Spleen (tissue), 11 donors: ENCODE measurements at regions not wholly inside any gene's neighbourhood (a gene's known extent, or its start where the extent isn't known, plus 50 kb on each side); places are given as distances from the start of the nearest gene placed in this dataset.

Experiments used
- DNase-seq: peaks from one replicate; pipeline ENCODE4 v3.0.0-alpha.2; 2020
- H3K27ac ChIP-seq, 8 donors: fragments of 200-600 bp; sonication (generic) in 7 of 8; 1 replicate in 4 of 8; 2 replicates in 4 of 8; pipeline versions ENCODE4 v1.5.0 to v1.8.0; 2016 to 2021; ENCODE audit warnings: inconsistent platforms in 4 of 8, mild to moderate bottlenecking in 4 of 8, moderate library complexity in 1 of 8
- H3K27me3 ChIP-seq, 7 donors: fragments of 200-600 bp; sonication (generic) in 6 of 7; replicated peaks in 1 of 7; 1 replicate in 4 of 7; 2 replicates in 3 of 7; pipeline versions ENCODE4 v1.5.0 to v1.8.0; 2016 to 2021; ENCODE audit warnings: inconsistent platforms in 3 of 7, mild to moderate bottlenecking in 1 of 7
- H3K36me3 ChIP-seq, 6 donors: fragments of 200-600 bp; sonication (generic) in 5 of 6; 1 replicate in 4 of 6; 2 replicates in 2 of 6; pipeline versions ENCODE4 v1.5.0 to v1.8.0; 2016 to 2021; ENCODE audit warnings: inconsistent platforms in 2 of 6
- H3K4me1 ChIP-seq, 6 donors: fragments of 200-600 bp; sonication (generic) in 5 of 6; 1 replicate in 3 of 6; 2 replicates in 3 of 6; pipeline versions ENCODE4 v1.5.0 to v1.8.0; 2016 to 2021; ENCODE audit warnings: inconsistent platforms in 3 of 6
- H3K4me3 ChIP-seq, 8 donors: fragments of 200-600 bp; sonication (generic) in 7 of 8; 1 replicate in 4 of 8; 2 replicates in 4 of 8; pipeline versions ENCODE4 v1.5.0 to v1.8.0; 2016 to 2021; ENCODE audit warnings: inconsistent platforms in 4 of 8, mild to moderate bottlenecking in 4 of 8, moderate library complexity in 2 of 8
- H3K9me3 ChIP-seq, 8 donors: fragments of 200-600 bp; sonication (generic) in 7 of 8; 1 replicate in 4 of 8; 2 replicates in 4 of 8; pipeline versions ENCODE4 v1.5.0 to v1.8.0; 2016 to 2021; ENCODE audit warnings: inconsistent platforms in 4 of 8
- POLR2A ChIP-seq, 3 donors: fragments of 450-650 bp; IDR thresholded peaks; one replicate each; pipeline ENCODE4 v1.5.1; 2017; ENCODE audit warnings: antibody characterized with exemption in 3 of 3, mild to moderate bottlenecking in 1 of 3
- POLR2AphosphoS5 ChIP-seq, 3 donors: sonication (generic); formaldehyde crosslinking; IDR thresholded peaks; one replicate each; pipeline ENCODE4 v1.5.1; 2017; ENCODE audit warnings: antibody characterized with exemption in 3 of 3
- WGBS, 5 donors: extraction: QIAGEN DNeasy Blood & Tissue Kit in 3 of 5; methylation state at CpG; one replicate each; pipeline versions ENCODE4 v1.1.5 to v1.1.7; 2013 to 2018; 5-methylcytosine and 5-hydroxymethylcytosine counted together
- intact Hi-C: fragments of 100-400 bp; cut with DNase I; formaldehyde crosslinking; loops from one replicate; pipeline ENCODE4 v1.15.0; 2023; ENCODE audit warnings: low total_unique reads
- TF ChIP-seq, protein P1 (sequence below), 11 experiments: fragments of 200-600 bp in 7 of 11; fragments of 450-650 bp in 4 of 11; sonication (generic) in 4 of 11; IDR thresholded peaks in 8 of 11; conservative IDR thresholded peaks in 3 of 11; 1 replicate in 7 of 11; 2 replicates in 4 of 11; pipeline versions ENCODE4 v1.4.0 to v1.8.0; 2016 to 2021; ENCODE audit warnings: antibody characterized with exemption in 11 of 11, inconsistent platforms in 4 of 11, mild to moderate bottlenecking in 1 of 11
- donor health status: healthy with polysubstance abuse.
- donor health status: DM: no; HTN: no; CAD: no; lungs with moderate emphysema.
- donor health status: DM: no; HTN: no; CAD: no.
- donor health status: Bipolar disorder and iron deficiency.
- donor health status: healthy.
- donor health status: DM: no; HTN: no; CAD: no.
- donor health status: DM: yes; HTN: yes; CAD: no.

DNA sequence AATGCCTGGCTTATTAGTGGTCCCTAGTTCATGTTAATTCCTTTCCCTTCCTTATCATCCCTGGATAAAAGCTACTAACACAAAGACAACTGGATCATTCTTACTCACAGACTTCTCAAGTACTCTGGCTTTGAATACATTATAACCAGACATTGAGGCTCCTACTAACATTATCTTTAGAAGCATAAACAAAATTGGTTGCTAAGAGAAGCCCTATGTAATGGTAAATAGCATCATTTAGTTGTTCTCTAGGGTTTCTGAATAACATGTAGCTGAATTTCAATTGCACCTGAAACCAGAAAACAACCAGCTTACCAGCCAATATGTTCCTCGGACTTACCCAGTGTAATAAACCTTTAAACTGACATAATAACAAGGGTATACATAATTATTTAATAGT is 114.1 kb upstream of the NCKAP5 start:
- intact Hi-C loops: no loop called here
- no peak for TF ChIP-seq POLR2AphosphoS5 (IDR thresholded peaks at IDR 0.05)
- TF ChIP-seq, protein P1, sequence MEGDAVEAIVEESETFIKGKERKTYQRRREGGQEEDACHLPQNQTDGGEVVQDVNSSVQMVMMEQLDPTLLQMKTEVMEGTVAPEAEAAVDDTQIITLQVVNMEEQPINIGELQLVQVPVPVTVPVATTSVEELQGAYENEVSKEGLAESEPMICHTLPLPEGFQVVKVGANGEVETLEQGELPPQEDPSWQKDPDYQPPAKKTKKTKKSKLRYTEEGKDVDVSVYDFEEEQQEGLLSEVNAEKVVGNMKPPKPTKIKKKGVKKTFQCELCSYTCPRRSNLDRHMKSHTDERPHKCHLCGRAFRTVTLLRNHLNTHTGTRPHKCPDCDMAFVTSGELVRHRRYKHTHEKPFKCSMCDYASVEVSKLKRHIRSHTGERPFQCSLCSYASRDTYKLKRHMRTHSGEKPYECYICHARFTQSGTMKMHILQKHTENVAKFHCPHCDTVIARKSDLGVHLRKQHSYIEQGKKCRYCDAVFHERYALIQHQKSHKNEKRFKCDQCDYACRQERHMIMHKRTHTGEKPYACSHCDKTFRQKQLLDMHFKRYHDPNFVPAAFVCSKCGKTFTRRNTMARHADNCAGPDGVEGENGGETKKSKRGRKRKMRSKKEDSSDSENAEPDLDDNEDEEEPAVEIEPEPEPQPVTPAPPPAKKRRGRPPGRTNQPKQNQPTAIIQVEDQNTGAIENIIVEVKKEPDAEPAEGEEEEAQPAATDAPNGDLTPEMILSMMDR (IDR thresholded peaks at IDR 0.05 in 8 of 11, conservative IDR thresholded peaks at IDR 0.05 in 3 of 11): no peak
- TF ChIP-seq POLR2A (IDR thresholded peaks at IDR 0.05): no peak
- WGBS, 5 donors: 56 to 95% (median 72%) methylated on average over 1 of the region's 1 CpG

DNA sequence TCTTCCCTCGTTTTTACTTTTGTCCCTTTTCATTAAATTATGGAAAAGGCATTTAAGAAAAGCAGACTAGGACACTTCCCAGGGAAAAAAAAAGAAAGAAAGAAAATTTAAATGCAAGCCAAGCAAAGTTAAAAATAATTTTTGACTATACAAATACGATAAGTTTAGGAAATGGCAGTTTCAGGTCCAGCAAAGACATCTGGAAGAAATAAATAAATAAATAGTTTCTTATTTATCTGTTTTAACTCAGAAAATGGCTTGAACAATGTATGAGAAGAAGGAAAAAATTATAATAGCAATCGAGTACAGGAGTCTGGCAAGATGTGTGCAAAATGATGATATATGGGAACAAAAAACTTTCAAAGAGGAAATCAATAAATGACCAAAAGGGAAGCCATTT is 114.6 kb upstream of the NCKAP5 start:
- 45 to 63% (median 51%) methylated on average over 3 of the region's 3 CpGs for WGBS, 5 donors
- intact Hi-C loops: no loop called here
- no peak for DNase-seq
- no peak overlapping the region for H3K4me3 ChIP-seq
- H3K36me3 ChIP-seq: no peaks in the 10 kb centered on the region
- no peaks in the 10 kb centered on the region for H3K4me1 ChIP-seq
- H3K9me3 ChIP-seq: no peaks in the 10 kb centered on the region
- no peak for TF ChIP-seq POLR2A (IDR thresholded peaks at IDR 0.05)
- TF ChIP-seq POLR2AphosphoS5 (IDR thresholded peaks at IDR 0.05): no peak
- TF ChIP-seq, protein P1 (IDR thresholded peaks at IDR 0.05 in 8 of 11, conservative IDR thresholded peaks at IDR 0.05 in 3 of 11): no peak
- no peak overlapping the region for H3K27ac ChIP-seq
- no peaks in the 10 kb centered on the region for H3K27me3 ChIP-seq

More for the DNA sequence above, 114.1 kb upstream of the NCKAP5 start:
- no peaks in the 10 kb centered on the region for H3K4me1 ChIP-seq
- H3K36me3 ChIP-seq: no peaks in the 10 kb centered on the region
- H3K27me3 ChIP-seq: no peaks in the 10 kb centered on the region
- H3K9me3 ChIP-seq: no peaks in the 10 kb centered on the region
- no peak for DNase-seq
- no peak overlapping the region for H3K27ac ChIP-seq
- no peak overlapping the region for H3K4me3 ChIP-seq

DNA sequence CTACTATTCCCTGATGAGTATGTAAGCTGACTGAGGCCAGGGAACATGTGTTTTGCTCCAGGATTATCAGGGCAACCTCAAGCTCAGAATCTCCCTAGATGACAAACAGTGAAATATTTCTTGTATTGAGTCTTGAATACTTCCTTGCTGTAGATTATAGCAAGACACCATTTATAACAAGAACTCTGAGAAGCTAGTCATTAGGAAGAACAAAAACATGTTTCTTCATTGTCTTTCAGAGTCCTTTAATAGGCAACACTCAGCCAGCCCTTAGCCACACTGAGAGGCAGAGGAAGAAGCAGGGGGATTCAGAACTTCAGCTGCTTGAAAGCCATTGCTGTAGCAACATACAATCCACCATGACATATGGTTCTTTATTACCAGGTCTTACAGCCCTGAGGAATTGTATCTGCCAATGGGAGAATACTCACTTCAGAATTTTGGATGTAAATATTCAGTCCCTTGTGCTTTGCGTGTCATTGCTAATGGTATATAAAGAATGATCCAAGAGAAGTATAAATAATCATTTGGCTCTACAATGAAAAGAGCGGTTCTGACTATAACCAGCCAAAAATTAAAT is 117.5 kb upstream of the NCKAP5 start:
- no peak overlapping the region for H3K27ac ChIP-seq
- 86 to 93% (median 91%) methylated on average over 2 of the region's 2 CpGs for WGBS, 5 donors
- DNase-seq: no peak
- H3K4me3 ChIP-seq: no peak overlapping the region
- no peaks in the 10 kb centered on the region for H3K36me3 ChIP-seq
- H3K27me3 ChIP-seq: no peaks in the 10 kb centered on the region
- H3K9me3 ChIP-seq: no peaks in the 10 kb centered on the region
- TF ChIP-seq POLR2A (IDR thresholded peaks at IDR 0.05) (no peak), POLR2AphosphoS5 (IDR thresholded peaks at IDR 0.05) (no peak)
- TF ChIP-seq, protein P1 (IDR thresholded peaks at IDR 0.05 in 8 of 11, conservative IDR thresholded peaks at IDR 0.05 in 3 of 11): no peak
- no peaks in the 10 kb centered on the region for H3K4me1 ChIP-seq
- intact Hi-C loops: no loop called here

DNA sequence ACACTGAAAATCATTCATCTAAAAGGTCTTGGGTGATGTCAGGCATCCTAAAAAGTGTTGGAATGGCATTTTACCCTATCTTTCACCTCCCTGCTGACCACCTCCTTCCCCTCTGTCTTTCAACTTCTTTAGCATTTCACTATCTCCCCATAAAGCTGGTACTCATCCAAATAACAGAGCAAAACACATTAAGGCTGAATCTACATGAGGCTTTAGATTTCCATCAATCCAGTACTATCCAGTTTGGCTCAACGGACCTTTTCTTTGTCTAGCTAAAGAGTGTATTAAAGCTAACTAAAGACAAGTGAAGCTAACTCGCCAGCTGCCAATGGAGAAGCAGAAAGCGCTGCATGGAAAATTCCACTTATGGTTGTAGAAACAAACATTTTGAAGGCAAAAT is 122.5 kb upstream of the NCKAP5 start:
- 60 to 75% (median 61%) methylated on average over 3 of the region's 3 CpGs for WGBS, 5 donors
- no peak overlapping the region for H3K4me3 ChIP-seq
- H3K36me3 ChIP-seq: no peaks in the 10 kb centered on the region
- intact Hi-C loops: no loop called here
- DNase-seq: no peak
- no peaks in the 10 kb centered on the region for H3K27me3 ChIP-seq
- no peaks in the 10 kb centered on the region for H3K4me1 ChIP-seq
- H3K27ac ChIP-seq: no peak overlapping the region
- TF ChIP-seq POLR2A (IDR thresholded peaks at IDR 0.05): no peak
- no peak for TF ChIP-seq POLR2AphosphoS5 (IDR thresholded peaks at IDR 0.05)
- TF ChIP-seq, protein P1 (IDR thresholded peaks at IDR 0.05 in 8 of 11, conservative IDR thresholded peaks at IDR 0.05 in 3 of 11): no peak
- H3K9me3 ChIP-seq: peaks cover 0 to 16% (median 0%) of the 10 kb centered on the region in 8 donors
